SK-N-MC (cell line): ENCODE measurements at regions not wholly inside any gene's neighbourhood (a gene's known extent, or its start where the extent isn't known, plus 50 kb on each side); places are given as distances from the start of the nearest gene placed in this dataset.

Experiments used
- EZH2 ChIP-seq: fragments of 200-600 bp; sonication (generic); IDR thresholded peaks from one replicate; pipeline ENCODE4 v1.6.1; 2017; ENCODE audit warnings: antibody characterized with exemption
- FOXP2 ChIP-seq: optimal IDR thresholded peaks from 2 replicates; pipeline ENCODE3; 2011; ENCODE audit warnings: mild to moderate bottlenecking, moderate library complexity; ENCODE audit not compliant: insufficient read depth; ENCODE audit errors: extremely low read length, control extremely low read depth
- POLR2AphosphoS5 ChIP-seq: IDR thresholded peaks from 2 replicates; pipeline ENCODE4 v1.6.1; 2012; ENCODE audit warnings: mild to moderate bottlenecking, low read depth, low read length, borderline replicate concordance

GRCh38 chr7:12107841-12108254 lies 103.2 kb upstream of the TMEM106B start:
- no peak for TF ChIP-seq EZH2
- no peak for TF ChIP-seq POLR2AphosphoS5
- no peak for TF ChIP-seq FOXP2
